ENCODE measurements at regions not wholly inside any gene's neighbourhood (a gene's known extent, or its start where the extent isn't known, plus 50 kb on each side); places are given as distances from the start of the nearest gene placed in this dataset.
"Not testable (repeated sequence)": the region's sequence is repeated elsewhere in the genome, so short reads cannot be mapped to it uniquely, and the experiment has no call there.

- no peak overlapping the region for H3K4me3 ChIP-seq (ENCODE audit: low read depth, poor library complexity, severe bottlenecking)
- intact Hi-C loops (cut with DNase I; ENCODE audit: low total_unique reads), result no loop called here
- WGBS, 2 donors, result 79 to 91% methylated on average over 7 of the region's 7 CpGs
- TF ChIP-seq CTCF (IDR thresholded peaks at IDR 0.05), result no peak
- no peak for TF ChIP-seq POLR2A (IDR thresholded peaks at IDR 0.05)
- no peak for DNase-seq (ENCODE audit: low spot score in 2 of 2)
Observed at GRCh38 chr6:119728220-119728750, 378.7 kb upstream of the MAN1A1 start.

DNA sequence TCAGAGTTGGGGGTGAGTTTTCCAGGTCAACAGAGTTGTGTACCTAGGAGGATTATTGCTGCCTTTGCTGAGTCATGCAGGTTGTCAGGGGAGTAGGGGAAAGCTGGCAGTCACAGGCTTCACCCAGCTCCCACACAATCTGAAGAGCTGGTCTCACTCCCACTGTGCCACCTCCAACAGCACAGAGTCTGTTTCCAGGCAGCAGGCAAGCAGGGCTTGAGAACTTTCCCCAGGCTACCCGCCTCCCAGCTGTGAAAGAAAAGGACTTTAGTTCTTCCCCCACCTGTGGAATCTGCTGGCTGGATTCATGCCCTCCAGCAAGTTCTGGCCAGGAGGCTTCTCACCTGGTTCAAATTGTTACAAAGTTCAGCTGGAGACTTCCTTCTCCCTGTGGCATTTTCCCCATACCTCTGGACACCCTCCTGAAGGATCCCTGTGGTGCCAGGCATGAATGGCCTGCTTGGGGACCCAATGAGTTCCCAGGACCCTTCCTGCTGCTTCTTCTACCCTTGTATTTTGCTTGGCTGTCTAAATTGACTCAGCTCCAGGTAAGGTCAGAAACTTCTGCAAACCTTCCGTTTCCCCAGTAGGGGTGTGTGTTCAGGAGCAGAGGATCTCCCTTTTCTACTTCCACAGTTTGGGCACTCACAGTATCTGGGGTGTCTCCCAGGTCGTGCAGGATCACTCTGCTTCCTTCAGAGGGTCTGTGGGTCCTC lies 378.1 kb upstream of the MAN1A1 start:
- intact Hi-C loops (cut with DNase I; ENCODE audit: low total_unique reads), result no loop called here
- no peak for DNase-seq (ENCODE audit: low spot score in 2 of 2)
- WGBS, 2 donors, result 71 to 73% methylated on average over 3 of the region's 3 CpGs
- H3K4me3 ChIP-seq (ENCODE audit: low read depth, poor library complexity, severe bottlenecking), result no peak overlapping the region
- TF ChIP-seq POLR2A (IDR thresholded peaks at IDR 0.05), result no peak
- no peak for TF ChIP-seq CTCF (IDR thresholded peaks at IDR 0.05)

DNA sequence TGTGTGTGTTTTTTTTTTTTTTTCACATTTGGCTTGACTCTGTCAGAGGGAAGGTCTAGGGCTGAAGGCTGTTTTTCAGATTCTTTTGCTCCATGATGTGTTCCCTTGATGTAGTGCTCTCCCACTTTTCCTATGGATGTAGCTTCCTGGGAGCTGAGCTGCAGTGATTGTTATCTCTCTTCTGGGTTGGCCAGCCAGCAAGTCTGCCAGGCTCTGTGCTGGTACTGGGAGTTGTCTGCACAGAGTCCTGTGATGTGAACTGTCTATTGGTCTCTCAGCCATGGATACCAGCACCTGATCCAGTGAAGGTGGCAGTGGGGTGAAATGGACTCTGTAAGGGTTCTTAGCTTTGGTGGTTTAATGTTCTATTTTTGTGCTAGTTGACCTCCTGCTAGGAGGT lies 377.4 kb upstream of the MAN1A1 start:
- DNase-seq (ENCODE audit: low spot score in 2 of 2); intact Hi-C loops (cut with DNase I; ENCODE audit: low total_unique reads); H3K4me3 ChIP-seq (ENCODE audit: low read depth, poor library complexity, severe bottlenecking): not testable (repeated sequence)

DNA sequence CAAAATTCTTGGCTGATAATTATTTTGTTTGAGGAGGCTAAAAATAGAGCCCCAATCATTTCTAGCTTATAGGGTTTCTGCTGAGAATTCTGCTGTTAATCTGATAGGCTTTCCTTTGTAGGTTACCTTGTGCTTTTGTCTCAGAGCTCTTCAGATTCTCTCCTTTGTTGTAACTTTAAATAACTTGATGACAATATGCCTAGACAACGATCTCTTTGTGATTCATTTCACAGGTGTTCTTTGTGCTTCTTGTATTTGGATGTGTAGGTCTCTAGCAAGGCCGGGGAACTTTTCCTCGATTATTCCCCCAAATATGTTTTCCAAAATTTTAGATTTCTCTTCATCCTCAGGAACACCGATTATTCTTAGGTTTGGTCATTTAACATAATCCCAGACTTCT lies 376.5 kb upstream of the MAN1A1 start:
- 88 to 92% methylated on average over 4 of the region's 4 CpGs for WGBS, 2 donors
- no peak for TF ChIP-seq CTCF (IDR thresholded peaks at IDR 0.05)
- TF ChIP-seq POLR2A (IDR thresholded peaks at IDR 0.05), result no peak
- H3K4me3 ChIP-seq (ENCODE audit: low read depth, poor library complexity, severe bottlenecking), result no peak overlapping the region
- DNase-seq (ENCODE audit: low spot score in 2 of 2), result no peak
- intact Hi-C loops (cut with DNase I; ENCODE audit: low total_unique reads), result no loop called here

DNA sequence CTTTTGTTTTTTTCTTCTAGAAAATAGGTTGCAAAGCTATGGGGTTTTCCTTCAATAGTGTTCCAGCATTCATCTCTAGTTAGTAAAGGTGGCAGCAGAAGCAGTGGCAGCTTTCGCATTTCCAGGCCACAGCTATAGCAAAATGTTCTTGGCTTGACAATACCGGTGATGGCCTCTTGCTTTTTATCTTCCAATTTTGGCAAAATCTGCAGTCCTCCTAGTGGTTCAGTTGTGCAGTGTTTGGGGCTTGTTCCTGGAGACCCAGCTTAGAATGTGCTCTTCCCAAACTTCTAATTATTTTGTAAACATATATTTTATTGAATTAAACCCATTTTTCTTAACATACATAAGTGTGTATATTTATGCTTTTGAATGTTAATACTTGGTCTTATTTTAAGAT lies 370.6 kb upstream of the MAN1A1 start:
- WGBS, 2 donors, result 85 to 91% methylated on average over 2 of the region's 2 CpGs
- no peak overlapping the region for H3K4me3 ChIP-seq (ENCODE audit: low read depth, poor library complexity, severe bottlenecking)
- intact Hi-C loops (cut with DNase I; ENCODE audit: low total_unique reads), result no loop called here
- DNase-seq (ENCODE audit: low spot score in 2 of 2), result no peak
- TF ChIP-seq CTCF (IDR thresholded peaks at IDR 0.05) (no peak), POLR2A (IDR thresholded peaks at IDR 0.05) (no peak)

GRCh38 chr6:119717942-119718341 lies 368.4 kb upstream of the MAN1A1 start:
- intact Hi-C loops (cut with DNase I; ENCODE audit: low total_unique reads), result no loop called here
- no peak overlapping the region for H3K4me3 ChIP-seq (ENCODE audit: low read depth, poor library complexity, severe bottlenecking)
- 42 to 43% methylated on average over 2 of the region's 2 CpGs for WGBS, 2 donors
- no peak for DNase-seq (ENCODE audit: low spot score in 2 of 2)
- TF ChIP-seq CTCF (IDR thresholded peaks at IDR 0.05) (no peak), POLR2A (IDR thresholded peaks at IDR 0.05) (no peak)

Data from lower leg skin (tissue), 4 donors.